Mesothelial cell of epicardium (in vitro differentiated cells): ENCODE measurements at regions not wholly inside any gene's neighbourhood (a gene's known extent, or its start where the extent isn't known, plus 50 kb on each side); places are given as distances from the start of the nearest gene placed in this dataset.
A peak's percentile ranks its signal among the peaks of the same experiment; 100 is the strongest.

Experiments
- DNase-seq, 2 experiments: peaks; one replicate each; pipeline ENCODE4 v3.0.0; 2021; ENCODE audit warnings: low spot score in 2 of 2; ENCODE audit not compliant: unreplicated experiment in 2 of 2
- H3K27ac Mint-ChIP-seq: 2 replicates; pipeline ENCODE4 v1.8.0; 2021; ENCODE audit warnings: mixed read lengths
- H3K27me3 Mint-ChIP-seq: 2 replicates; pipeline ENCODE4 v1.8.0; 2021; ENCODE audit warnings: low read depth, mixed read lengths
- H3K36me3 Mint-ChIP-seq: 2 replicates; pipeline ENCODE4 v1.8.0; 2021; ENCODE audit warnings: mixed read lengths
- H3K4me1 Mint-ChIP-seq: 2 replicates; pipeline ENCODE4 v1.8.0; 2021; ENCODE audit warnings: mixed read lengths
- H3K4me3 Mint-ChIP-seq: 2 replicates; pipeline ENCODE4 v1.8.0; 2021; ENCODE audit warnings: mild to moderate bottlenecking, moderate library complexity, mixed read lengths
- H3K9me3 Mint-ChIP-seq: 2 replicates; pipeline ENCODE4 v1.8.0; 2021; ENCODE audit warnings: mixed read lengths
- CTCF ChIP-seq: fragments of 200-600 bp; sonication (generic); IDR thresholded peaks from one replicate; pipeline ENCODE4 v1.5.0; 2021; ENCODE audit warnings: antibody characterized with exemption; ENCODE audit not compliant: unreplicated experiment

GRCh38 chr2:221282386-221282785, 289.7 kb downstream of the EPHA4 start:
- DNase-seq, result no peak
- Mint-ChIP-seq H3K9me3 (no peaks in the 10 kb centered on the region), H3K4me1 (peaks cover 21% of the 10 kb centered on the region), H3K27ac (no peak overlapping the region), H3K27me3 (no peaks in the 10 kb centered on the region), H3K36me3 (no peaks in the 10 kb centered on the region), H3K4me3 (no peak overlapping the region)
- no peak for TF ChIP-seq CTCF

GRCh38 chr2:221283896-221284545, 288.1 kb downstream of the EPHA4 start:
- H3K36me3 Mint-ChIP-seq, result no peaks in the 10 kb centered on the region
- peaks cover 25% of the 10 kb centered on the region for H3K4me1 Mint-ChIP-seq
- DNase-seq, result no peak
- H3K27me3 Mint-ChIP-seq, result no peaks in the 10 kb centered on the region
- no peak for TF ChIP-seq CTCF
- H3K27ac Mint-ChIP-seq, result no peak overlapping the region
- H3K4me3 Mint-ChIP-seq, result no peak overlapping the region
- H3K9me3 Mint-ChIP-seq, result no peaks in the 10 kb centered on the region

- no peaks in the 10 kb centered on the region for H3K27me3 Mint-ChIP-seq
- H3K36me3 Mint-ChIP-seq, result no peaks in the 10 kb centered on the region
- H3K4me3 Mint-ChIP-seq, result no peak overlapping the region
- no peaks in the 10 kb centered on the region for H3K9me3 Mint-ChIP-seq
- peak overlapping the region; percentile 32 for H3K27ac Mint-ChIP-seq
- peaks cover 25% of the 10 kb centered on the region for H3K4me1 Mint-ChIP-seq
- no peak for DNase-seq
- no peak for TF ChIP-seq CTCF
These were observed 287.0 kb downstream of the EPHA4 start for GRCh38 chr2:221285148-221285547.

GRCh38 chr2:221286406-221286805, 285.7 kb downstream of the EPHA4 start:
- Mint-ChIP-seq H3K4me1 (peaks cover 25% of the 10 kb centered on the region), H3K9me3 (no peaks in the 10 kb centered on the region)
- DNase-seq, result no peak

GRCh38 chr2:221289389-221289788, 282.7 kb downstream of the EPHA4 start:
- TF ChIP-seq CTCF, result no peak
- H3K36me3 Mint-ChIP-seq, result no peaks in the 10 kb centered on the region
- peaks cover 19% of the 10 kb centered on the region for H3K4me1 Mint-ChIP-seq
- no peak overlapping the region for H3K4me3 Mint-ChIP-seq
- H3K27ac Mint-ChIP-seq, result no peak overlapping the region
- no peaks in the 10 kb centered on the region for H3K27me3 Mint-ChIP-seq
- H3K9me3 Mint-ChIP-seq, result no peaks in the 10 kb centered on the region
- no peak for DNase-seq

More at GRCh38 chr2:221286406-221286805, 285.7 kb downstream of the EPHA4 start:
- H3K27ac Mint-ChIP-seq, result no peak overlapping the region
- no peak for TF ChIP-seq CTCF
- H3K4me3 Mint-ChIP-seq, result no peak overlapping the region
- H3K36me3 Mint-ChIP-seq, result no peaks in the 10 kb centered on the region
- no peaks in the 10 kb centered on the region for H3K27me3 Mint-ChIP-seq

GRCh38 chr2:221289846-221290245, 282.3 kb downstream of the EPHA4 start:
- Mint-ChIP-seq H3K36me3 (no peaks in the 10 kb centered on the region), H3K4me3 (no peak overlapping the region), H3K9me3 (no peaks in the 10 kb centered on the region), H3K4me1 (peaks cover 17% of the 10 kb centered on the region), H3K27ac (no peak overlapping the region), H3K27me3 (no peaks in the 10 kb centered on the region)
- no peak for DNase-seq
- no peak for TF ChIP-seq CTCF
